Coronary artery (tissue), 2 donors: ENCODE measurements at regions not wholly inside any gene's neighbourhood (a gene's known extent, or its start where the extent isn't known, plus 50 kb on each side); places are given as distances from the start of the nearest gene placed in this dataset.
"Not testable (repeated sequence)": the region's sequence is repeated elsewhere in the genome, so short reads cannot be mapped to it uniquely, and the experiment has no call there.

Experiments
- DNase-seq: peaks from one replicate; pipeline ENCODE4 v3.0.0-alpha.2; 2017; ENCODE audit warnings: low spot score
- H3K27ac ChIP-seq, 2 donors: fragments of 200-600 bp; sonication (generic); one replicate each; pipeline ENCODE4 v1.5.1; 2016 to 2019
- H3K4me3 ChIP-seq: fragments of 200-600 bp; sonication (generic); 2 replicates; pipeline ENCODE4 v1.5.1; 2016; ENCODE audit warnings: mild to moderate bottlenecking, moderate library complexity
- TF ChIP-seq, protein P1 (sequence below): fragments of 200-600 bp; sonication (generic); IDR thresholded peaks from one replicate; pipeline ENCODE4 v1.5.1; 2019; ENCODE audit warnings: antibody characterized with exemption

DNA sequence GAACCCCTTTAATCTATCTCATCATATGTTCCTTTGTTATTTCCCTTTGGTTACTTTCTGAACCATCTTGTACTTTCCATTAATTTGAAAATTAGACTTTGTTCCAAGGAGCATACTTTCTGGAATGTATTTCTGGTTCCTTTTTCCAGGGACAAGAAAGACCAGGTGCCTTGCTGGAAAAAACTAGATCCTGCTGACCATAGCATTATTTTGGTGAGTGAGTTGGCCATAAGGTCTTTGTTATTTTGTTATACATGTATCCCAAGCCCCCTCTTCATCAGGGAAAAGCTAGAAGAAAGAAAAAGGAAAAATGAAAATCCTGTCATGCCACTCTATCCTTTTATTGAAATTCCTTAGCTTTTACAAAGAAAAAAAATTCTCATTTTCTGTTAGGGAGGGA lies 228.1 kb upstream of the TFPI start:
- no peak for DNase-seq
- H3K27ac ChIP-seq = peak overlapping the region in 1 of 2 donors; percentile 20
- TF ChIP-seq, protein P1, sequence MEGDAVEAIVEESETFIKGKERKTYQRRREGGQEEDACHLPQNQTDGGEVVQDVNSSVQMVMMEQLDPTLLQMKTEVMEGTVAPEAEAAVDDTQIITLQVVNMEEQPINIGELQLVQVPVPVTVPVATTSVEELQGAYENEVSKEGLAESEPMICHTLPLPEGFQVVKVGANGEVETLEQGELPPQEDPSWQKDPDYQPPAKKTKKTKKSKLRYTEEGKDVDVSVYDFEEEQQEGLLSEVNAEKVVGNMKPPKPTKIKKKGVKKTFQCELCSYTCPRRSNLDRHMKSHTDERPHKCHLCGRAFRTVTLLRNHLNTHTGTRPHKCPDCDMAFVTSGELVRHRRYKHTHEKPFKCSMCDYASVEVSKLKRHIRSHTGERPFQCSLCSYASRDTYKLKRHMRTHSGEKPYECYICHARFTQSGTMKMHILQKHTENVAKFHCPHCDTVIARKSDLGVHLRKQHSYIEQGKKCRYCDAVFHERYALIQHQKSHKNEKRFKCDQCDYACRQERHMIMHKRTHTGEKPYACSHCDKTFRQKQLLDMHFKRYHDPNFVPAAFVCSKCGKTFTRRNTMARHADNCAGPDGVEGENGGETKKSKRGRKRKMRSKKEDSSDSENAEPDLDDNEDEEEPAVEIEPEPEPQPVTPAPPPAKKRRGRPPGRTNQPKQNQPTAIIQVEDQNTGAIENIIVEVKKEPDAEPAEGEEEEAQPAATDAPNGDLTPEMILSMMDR = no peak
- H3K4me3 ChIP-seq = no peak overlapping the region

DNA sequence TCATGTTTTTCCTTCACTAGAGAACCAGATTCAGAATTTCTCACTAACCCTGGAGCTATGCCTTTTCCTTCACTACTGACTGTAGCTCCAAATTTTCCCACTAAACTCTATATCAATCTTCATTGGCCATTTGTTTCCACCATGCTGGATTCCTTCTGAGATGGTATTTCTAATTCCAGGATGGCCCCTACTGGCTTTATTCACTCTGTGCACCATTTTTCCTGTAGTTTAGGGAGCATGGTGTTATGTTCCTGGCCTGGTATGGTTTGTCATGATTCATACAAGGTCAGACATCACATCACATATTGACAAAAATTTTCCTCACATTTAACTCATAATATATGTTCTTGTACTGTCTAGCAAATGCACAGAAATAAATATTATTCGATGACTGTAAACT lies 229.2 kb upstream of the TFPI start:
- peak overlapping the region in 1 of 2 donors; percentile 20 for H3K27ac ChIP-seq
- TF ChIP-seq, protein P1 = no peak
- DNase-seq = no peak
- H3K4me3 ChIP-seq = no peak overlapping the region

DNA sequence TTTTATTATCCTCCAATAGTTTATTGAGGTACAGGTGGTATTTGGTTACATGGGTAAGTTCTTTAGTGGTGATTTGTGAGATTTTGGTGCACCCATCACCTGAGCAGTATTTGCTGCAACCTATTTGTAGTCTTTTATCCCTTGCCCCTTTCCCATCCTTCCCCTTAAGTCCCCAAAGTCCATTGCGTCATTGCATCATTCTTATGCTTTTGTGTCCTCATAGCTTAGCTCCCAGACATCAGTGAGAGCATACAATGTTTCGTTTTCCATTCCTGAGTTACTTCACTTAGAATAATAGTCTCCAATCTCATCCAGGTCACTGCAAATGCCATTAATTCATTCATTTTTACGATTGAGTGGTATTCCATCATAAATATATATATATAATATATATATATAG lies 229.9 kb upstream of the TFPI start:
- not testable (repeated sequence) for H3K27ac ChIP-seq, DNase-seq, H3K4me3 ChIP-seq

DNA sequence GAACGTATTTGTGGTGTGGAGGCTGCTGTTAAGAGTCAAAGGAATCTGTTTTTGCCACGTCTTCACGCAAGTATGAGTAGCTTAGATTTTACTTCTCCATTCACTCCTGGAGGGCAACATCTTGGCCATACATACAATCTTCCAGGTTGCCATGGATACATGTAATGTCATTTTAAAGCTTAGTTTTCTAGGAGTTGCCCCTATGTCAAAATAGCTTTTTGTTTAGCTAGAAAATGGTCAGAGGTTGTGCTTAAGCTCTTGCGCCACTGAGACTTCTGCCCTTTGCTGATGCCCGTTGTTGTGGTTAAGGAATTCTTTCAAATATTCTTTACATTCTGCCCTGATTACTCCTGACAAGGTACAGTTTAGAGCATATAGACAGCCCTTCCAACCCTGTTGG lies 245.4 kb upstream of the TFPI start:
- no peak overlapping the region for H3K4me3 ChIP-seq
- no peak for DNase-seq
- TF ChIP-seq, protein P1 = no peak
- no peak overlapping the region for H3K27ac ChIP-seq

DNA sequence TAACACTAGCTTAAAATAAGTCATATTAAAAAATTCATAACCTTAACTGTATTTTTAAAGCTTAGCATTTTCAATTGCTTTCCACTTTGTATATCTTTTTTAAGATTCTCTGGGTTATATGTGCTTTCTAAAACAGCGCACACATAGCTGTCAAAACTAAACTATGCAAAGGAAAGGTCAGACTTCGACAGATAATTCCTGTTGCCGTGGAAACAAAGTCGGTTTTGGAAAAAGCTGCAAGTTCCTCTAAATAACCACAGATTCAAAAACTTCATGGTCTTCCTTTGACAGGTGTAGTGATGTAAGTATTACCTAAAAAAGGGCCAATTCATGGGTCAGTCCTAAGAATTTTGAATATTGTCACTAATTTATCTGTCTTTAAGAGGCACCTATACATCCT lies 249.6 kb upstream of the TFPI start:
- TF ChIP-seq, protein P1 = no peak
- DNase-seq = no peak
- H3K27ac ChIP-seq = no peak overlapping the region

DNA sequence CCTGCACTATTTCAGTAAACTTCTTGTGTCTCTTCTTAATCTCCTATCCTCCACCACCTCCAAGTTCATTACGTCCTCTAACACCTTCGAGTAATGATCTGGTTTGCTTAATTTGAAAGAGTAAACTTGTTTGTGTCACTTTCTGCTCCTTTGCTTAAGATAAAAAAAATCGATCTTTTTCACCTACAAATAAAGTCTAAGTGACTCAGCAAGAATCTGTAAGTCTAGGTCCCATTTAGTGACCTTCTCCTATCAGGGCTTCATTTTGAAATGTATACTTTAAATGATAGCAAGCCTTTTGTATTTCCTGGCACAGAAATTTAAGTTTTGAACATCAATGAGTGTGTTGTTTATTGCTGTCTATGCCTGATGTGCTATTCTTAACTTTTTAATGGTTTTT lies 260.9 kb upstream of the TFPI start:
- Histone ChIP-seq H3K27ac (no peak overlapping the region), H3K4me3 (no peak overlapping the region)
- no peak for DNase-seq
- TF ChIP-seq, protein P1 = no peak

More for the DNA sequence above, 249.6 kb upstream of the TFPI start:
- H3K4me3 ChIP-seq = no peak overlapping the region

DNA sequence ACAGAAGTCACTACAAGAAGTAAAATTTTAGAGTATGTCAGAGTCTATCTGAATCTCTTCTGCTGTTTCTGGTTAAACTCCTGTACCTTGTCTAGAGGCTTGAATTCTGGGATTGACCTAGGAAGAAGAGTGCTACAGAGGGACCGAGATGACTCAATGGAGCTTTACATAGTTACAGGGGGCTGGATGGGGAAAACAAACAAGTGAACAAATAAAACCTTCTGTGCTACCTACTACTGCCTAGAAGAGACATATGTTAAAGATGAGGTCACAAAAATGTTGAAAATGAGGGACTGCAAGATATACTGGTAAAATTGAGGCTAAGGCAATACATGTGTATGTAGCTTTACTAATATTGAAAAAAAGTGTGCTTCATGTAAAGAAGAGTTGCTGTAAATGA lies 265.4 kb upstream of the TFPI start:
- H3K27ac ChIP-seq = no peak overlapping the region
- TF ChIP-seq, protein P1 = no peak
- no peak overlapping the region for H3K4me3 ChIP-seq
- no peak for DNase-seq

DNA sequence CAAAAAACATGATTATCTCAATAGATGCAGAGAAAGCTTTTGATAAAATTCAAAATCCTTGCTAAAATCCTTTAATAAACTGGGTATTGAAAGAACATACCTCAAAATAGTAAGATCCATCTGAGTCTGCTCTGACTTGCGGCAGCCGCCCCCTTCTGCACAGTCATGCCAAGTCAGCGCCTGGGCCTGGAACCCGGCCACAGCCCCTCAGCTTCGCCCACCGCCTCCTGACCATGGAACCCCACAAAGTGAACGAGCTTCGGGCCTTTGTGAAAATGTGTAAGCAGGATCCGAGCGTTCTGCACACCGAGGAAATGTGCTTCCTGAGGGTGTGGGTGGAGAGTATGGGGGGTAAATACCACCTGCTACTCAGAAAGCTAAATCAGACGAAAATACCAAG lies 270.9 kb upstream of the TFPI start:
- TF ChIP-seq, protein P1 = no peak
- Histone ChIP-seq H3K27ac (no peak overlapping the region), H3K4me3 (no peak overlapping the region)
- no peak for DNase-seq
